WTC11 (cell line): ENCODE measurements at regions not wholly inside any gene's neighbourhood (a gene's known extent, or its start where the extent isn't known, plus 50 kb on each side); places are given as distances from the start of the nearest gene placed in this dataset.

Source experiments
- CREB1 ChIP-seq: sonication (generic); formaldehyde crosslinking; IDR thresholded peaks from 2 replicates; pipeline ENCODE4 v1.8.0; 2023; ENCODE audit warnings: mild to moderate bottlenecking, missing genetic modification reagents
- CREM ChIP-seq: sonication (generic); formaldehyde crosslinking; IDR thresholded peaks from 2 replicates; pipeline ENCODE4 v1.8.1; 2022; ENCODE audit warnings: mild to moderate bottlenecking, missing genetic modification reagents, moderate library complexity
- FOXP1 ChIP-seq: sonication (generic); formaldehyde crosslinking; IDR thresholded peaks from 2 replicates; pipeline ENCODE4 v1.8.0; 2022; ENCODE audit warnings: missing genetic modification reagents, mild to moderate bottlenecking, moderate library complexity, borderline replicate concordance
- NFE2L1 ChIP-seq: sonication (generic); formaldehyde crosslinking; IDR thresholded peaks from 2 replicates; pipeline ENCODE4 v1.8.1; 2023; ENCODE audit warnings: missing genetic modification reagents
- TCF7 ChIP-seq: sonication (generic); formaldehyde crosslinking; IDR thresholded peaks from 2 replicates; pipeline ENCODE4 v1.8.0; 2022; ENCODE audit warnings: mild to moderate bottlenecking, low read depth, missing genetic modification reagents, moderate library complexity
- ZNF121 ChIP-seq: sonication (generic); formaldehyde crosslinking; IDR thresholded peaks from 2 replicates; pipeline ENCODE4 v1.8.0; 2023; ENCODE audit warnings: missing genetic modification reagents
- TF ChIP-seq, protein P1 (sequence below): fragments of 200-600 bp; IDR thresholded peaks from 2 replicates; pipeline ENCODE4 v1.8.0; 2022; ENCODE audit warnings: antibody characterized with exemption
- TF ChIP-seq, protein P2 (sequence below): sonication (generic); formaldehyde crosslinking; IDR thresholded peaks from 2 replicates; pipeline ENCODE4 v1.8.1; 2022; ENCODE audit warnings: missing genetic modification reagents, borderline replicate concordance
- TF ChIP-seq, protein P3 (sequence below): sonication (generic); formaldehyde crosslinking; IDR thresholded peaks from 2 replicates; pipeline ENCODE4 v1.8.0; 2022; ENCODE audit warnings: mild to moderate bottlenecking, missing genetic modification reagents
- TF ChIP-seq, protein P4 (sequence below): sonication (generic); formaldehyde crosslinking; IDR thresholded peaks from 2 replicates; pipeline ENCODE4 v1.8.0; 2023; ENCODE audit warnings: missing genetic modification reagents, mild to moderate bottlenecking, borderline replicate concordance
- TF ChIP-seq, protein P5 (sequence below): sonication (generic); formaldehyde crosslinking; IDR thresholded peaks from 2 replicates; pipeline ENCODE4 v1.8.1; 2022; ENCODE audit warnings: mild to moderate bottlenecking, moderate library complexity, missing genetic modification reagents
- TF ChIP-seq, protein P6 (sequence below): sonication (generic); formaldehyde crosslinking; IDR thresholded peaks from 2 replicates; pipeline ENCODE4 v1.8.1; 2023; ENCODE audit warnings: mild to moderate bottlenecking, missing genetic modification reagents

DNA sequence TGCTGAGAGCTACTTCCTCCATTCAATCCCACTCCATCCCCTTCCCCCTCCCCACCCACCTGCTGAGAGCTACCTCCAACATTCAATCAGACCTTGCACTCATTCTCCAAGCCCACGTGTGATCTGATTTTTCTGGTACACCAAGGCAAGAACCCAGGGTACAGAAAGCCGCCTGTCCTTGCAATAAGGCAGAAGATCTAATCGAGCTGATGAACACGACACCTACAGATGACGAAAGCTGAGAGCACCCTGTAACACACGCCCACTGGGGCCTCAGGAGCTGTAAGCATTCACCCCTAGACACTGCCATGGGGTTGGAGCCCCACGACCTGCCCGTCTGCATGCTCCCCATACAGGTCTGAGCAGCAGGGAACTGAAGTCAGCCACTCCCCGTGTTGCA is 58.3 kb downstream of the TRIML1 start:
- TF ChIP-seq, protein P1, sequence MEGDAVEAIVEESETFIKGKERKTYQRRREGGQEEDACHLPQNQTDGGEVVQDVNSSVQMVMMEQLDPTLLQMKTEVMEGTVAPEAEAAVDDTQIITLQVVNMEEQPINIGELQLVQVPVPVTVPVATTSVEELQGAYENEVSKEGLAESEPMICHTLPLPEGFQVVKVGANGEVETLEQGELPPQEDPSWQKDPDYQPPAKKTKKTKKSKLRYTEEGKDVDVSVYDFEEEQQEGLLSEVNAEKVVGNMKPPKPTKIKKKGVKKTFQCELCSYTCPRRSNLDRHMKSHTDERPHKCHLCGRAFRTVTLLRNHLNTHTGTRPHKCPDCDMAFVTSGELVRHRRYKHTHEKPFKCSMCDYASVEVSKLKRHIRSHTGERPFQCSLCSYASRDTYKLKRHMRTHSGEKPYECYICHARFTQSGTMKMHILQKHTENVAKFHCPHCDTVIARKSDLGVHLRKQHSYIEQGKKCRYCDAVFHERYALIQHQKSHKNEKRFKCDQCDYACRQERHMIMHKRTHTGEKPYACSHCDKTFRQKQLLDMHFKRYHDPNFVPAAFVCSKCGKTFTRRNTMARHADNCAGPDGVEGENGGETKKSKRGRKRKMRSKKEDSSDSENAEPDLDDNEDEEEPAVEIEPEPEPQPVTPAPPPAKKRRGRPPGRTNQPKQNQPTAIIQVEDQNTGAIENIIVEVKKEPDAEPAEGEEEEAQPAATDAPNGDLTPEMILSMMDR = no peak
- TF ChIP-seq, protein P2, sequence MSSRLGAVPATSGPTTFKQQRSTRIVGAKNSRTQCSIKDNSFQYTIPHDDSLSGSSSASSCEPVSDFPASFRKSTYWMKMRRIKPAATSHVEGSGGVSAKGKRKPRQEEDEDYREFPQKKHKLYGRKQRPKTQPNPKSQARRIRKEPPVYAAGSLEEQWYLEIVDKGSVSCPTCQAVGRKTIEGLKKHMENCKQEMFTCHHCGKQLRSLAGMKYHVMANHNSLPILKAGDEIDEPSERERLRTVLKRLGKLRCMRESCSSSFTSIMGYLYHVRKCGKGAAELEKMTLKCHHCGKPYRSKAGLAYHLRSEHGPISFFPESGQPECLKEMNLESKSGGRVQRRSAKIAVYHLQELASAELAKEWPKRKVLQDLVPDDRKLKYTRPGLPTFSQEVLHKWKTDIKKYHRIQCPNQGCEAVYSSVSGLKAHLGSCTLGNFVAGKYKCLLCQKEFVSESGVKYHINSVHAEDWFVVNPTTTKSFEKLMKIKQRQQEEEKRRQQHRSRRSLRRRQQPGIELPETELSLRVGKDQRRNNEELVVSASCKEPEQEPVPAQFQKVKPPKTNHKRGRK (CRISPR knock-in tag) = no peak
- TF ChIP-seq, protein P3, sequence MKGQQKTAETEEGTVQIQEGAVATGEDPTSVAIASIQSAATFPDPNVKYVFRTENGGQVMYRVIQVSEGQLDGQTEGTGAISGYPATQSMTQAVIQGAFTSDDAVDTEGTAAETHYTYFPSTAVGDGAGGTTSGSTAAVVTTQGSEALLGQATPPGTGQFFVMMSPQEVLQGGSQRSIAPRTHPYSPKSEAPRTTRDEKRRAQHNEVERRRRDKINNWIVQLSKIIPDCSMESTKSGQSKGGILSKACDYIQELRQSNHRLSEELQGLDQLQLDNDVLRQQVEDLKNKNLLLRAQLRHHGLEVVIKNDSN = no peak
- TF ChIP-seq CREM (no peak), ZNF121 (CRISPR knock-in tag) (no peak), NFE2L1 (no peak), FOXP1 (CRISPR knock-in tag) (no peak), CREB1 (CRISPR knock-in tag) (no peak), TCF7 (no peak)
- TF ChIP-seq, protein P4, sequence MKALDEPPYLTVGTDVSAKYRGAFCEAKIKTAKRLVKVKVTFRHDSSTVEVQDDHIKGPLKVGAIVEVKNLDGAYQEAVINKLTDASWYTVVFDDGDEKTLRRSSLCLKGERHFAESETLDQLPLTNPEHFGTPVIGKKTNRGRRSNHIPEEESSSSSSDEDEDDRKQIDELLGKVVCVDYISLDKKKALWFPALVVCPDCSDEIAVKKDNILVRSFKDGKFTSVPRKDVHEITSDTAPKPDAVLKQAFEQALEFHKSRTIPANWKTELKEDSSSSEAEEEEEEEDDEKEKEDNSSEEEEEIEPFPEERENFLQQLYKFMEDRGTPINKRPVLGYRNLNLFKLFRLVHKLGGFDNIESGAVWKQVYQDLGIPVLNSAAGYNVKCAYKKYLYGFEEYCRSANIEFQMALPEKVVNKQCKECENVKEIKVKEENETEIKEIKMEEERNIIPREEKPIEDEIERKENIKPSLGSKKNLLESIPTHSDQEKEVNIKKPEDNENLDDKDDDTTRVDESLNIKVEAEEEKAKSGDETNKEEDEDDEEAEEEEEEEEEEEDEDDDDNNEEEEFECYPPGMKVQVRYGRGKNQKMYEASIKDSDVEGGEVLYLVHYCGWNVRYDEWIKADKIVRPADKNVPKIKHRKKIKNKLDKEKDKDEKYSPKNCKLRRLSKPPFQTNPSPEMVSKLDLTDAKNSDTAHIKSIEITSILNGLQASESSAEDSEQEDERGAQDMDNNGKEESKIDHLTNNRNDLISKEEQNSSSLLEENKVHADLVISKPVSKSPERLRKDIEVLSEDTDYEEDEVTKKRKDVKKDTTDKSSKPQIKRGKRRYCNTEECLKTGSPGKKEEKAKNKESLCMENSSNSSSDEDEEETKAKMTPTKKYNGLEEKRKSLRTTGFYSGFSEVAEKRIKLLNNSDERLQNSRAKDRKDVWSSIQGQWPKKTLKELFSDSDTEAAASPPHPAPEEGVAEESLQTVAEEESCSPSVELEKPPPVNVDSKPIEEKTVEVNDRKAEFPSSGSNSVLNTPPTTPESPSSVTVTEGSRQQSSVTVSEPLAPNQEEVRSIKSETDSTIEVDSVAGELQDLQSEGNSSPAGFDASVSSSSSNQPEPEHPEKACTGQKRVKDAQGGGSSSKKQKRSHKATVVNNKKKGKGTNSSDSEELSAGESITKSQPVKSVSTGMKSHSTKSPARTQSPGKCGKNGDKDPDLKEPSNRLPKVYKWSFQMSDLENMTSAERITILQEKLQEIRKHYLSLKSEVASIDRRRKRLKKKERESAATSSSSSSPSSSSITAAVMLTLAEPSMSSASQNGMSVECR (CRISPR knock-in tag) = no peak
- TF ChIP-seq, protein P5, sequence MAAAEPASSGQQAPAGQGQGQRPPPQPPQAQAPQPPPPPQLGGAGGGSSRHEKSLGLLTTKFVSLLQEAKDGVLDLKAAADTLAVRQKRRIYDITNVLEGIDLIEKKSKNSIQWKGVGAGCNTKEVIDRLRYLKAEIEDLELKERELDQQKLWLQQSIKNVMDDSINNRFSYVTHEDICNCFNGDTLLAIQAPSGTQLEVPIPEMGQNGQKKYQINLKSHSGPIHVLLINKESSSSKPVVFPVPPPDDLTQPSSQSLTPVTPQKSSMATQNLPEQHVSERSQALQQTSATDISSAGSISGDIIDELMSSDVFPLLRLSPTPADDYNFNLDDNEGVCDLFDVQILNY (CRISPR knock-in tag) = no peak
- TF ChIP-seq, protein P6, sequence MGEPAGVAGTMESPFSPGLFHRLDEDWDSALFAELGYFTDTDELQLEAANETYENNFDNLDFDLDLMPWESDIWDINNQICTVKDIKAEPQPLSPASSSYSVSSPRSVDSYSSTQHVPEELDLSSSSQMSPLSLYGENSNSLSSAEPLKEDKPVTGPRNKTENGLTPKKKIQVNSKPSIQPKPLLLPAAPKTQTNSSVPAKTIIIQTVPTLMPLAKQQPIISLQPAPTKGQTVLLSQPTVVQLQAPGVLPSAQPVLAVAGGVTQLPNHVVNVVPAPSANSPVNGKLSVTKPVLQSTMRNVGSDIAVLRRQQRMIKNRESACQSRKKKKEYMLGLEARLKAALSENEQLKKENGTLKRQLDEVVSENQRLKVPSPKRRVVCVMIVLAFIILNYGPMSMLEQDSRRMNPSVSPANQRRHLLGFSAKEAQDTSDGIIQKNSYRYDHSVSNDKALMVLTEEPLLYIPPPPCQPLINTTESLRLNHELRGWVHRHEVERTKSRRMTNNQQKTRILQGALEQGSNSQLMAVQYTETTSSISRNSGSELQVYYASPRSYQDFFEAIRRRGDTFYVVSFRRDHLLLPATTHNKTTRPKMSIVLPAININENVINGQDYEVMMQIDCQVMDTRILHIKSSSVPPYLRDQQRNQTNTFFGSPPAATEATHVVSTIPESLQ = no peak
